HepG2 (cell line): ENCODE measurements at regions not wholly inside any gene's neighbourhood (a gene's known extent, or its start where the extent isn't known, plus 50 kb on each side); places are given as distances from the start of the nearest gene placed in this dataset.

Source experiments
- NFYC ChIP-seq: IDR thresholded peaks from 2 replicates; pipeline ENCODE4 v1.6.1; 2016; ENCODE audit warnings: missing genetic modification reagents, missing compliant biosample characterization
- ZNF263 ChIP-seq: sonication (generic); formaldehyde crosslinking; IDR thresholded peaks from 2 replicates; pipeline ENCODE4 v1.4.0; 2020; ENCODE audit warnings: missing genetic modification reagents

GRCh38 chr3:102553876-102554275 lies 119.1 kb downstream of the ZPLD1 start:
- TF ChIP-seq NFYC (CRISPR knock-in tag) (no peak), ZNF263 (CRISPR knock-in tag) (no peak)
